HG02884 (cell line): ENCODE measurements at regions not wholly inside any gene's neighbourhood (a gene's known extent, or its start where the extent isn't known, plus 50 kb on each side); places are given as distances from the start of the nearest gene placed in this dataset.
A peak's percentile ranks its signal among the peaks of the same experiment; 100 is the strongest.

Source experiments
- ATAC-seq: cut with Tn5 transposase; IDR thresholded peaks from one replicate; pipeline ENCODE4 v1.9.1; 2021; ENCODE audit warnings: mild to moderate bottlenecking, moderate library complexity; ENCODE audit not compliant: unreplicated experiment

GRCh38 chr9:120018550-120018949, 561.4 kb downstream of the CDK5RAP2 start:
- no peak for ATAC-seq

DNA sequence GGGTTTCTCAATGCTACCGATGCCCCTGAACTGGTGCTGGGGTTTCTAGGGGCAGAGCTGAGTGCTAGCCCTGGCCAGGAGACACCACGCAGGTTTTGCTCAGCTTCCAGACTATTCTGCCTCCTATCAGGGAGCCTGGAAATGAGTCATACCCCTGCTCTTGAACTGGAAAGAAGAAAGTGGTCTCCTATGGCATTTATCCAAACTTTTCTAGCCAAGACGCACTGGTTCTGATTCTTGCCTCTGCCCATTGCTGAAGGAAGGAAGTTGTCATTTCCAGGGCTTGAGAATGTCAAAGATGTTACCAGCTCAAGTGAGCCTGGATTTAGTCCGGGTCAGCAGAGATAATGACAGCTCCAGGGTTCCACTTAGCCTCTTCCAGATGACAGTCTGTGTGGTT, 561.9 kb downstream of the CDK5RAP2 start:
- no peak for ATAC-seq

GRCh38 chr9:120016231-120016630, 563.7 kb downstream of the CDK5RAP2 start:
- no peak for ATAC-seq

DNA sequence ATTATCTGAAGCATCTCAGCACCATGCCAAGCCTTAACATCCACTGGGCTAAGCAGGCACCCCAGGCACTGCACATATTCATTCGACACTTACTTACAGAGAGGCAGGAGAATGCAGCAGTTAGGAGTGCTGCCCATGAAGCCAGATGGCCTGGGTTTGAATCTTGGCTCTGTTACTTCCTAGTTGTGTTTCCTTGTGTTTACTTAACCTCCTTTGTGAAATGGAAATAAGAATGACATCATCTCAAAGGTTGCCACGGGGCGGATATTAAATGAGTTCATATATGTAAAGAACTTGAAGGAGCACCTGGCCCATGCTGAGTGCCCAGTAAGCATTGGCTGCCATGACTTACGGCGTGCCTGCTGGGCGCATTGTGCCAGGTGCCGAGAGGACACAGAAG, 565.2 kb downstream of the CDK5RAP2 start:
- no peak for ATAC-seq

DNA sequence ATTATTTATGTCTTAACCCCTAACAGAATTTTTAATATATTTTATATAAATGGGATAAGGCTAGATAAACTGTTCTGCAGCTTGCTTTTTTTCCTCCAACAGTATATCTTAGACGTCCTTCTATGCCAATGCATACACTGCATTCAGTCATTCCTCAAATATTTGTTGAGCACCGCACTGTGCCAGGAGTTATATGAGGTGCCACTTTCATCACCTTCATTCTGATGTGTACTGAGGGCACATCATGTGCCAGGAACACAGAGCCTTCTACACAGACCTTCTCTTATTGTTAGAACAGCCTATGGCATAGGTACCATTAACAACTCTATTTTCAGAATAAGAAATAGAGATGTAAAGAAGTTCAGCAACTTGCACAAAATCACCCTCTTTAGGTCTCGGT, 570.1 kb downstream of the CDK5RAP2 start:
- ATAC-seq: no peak

DNA sequence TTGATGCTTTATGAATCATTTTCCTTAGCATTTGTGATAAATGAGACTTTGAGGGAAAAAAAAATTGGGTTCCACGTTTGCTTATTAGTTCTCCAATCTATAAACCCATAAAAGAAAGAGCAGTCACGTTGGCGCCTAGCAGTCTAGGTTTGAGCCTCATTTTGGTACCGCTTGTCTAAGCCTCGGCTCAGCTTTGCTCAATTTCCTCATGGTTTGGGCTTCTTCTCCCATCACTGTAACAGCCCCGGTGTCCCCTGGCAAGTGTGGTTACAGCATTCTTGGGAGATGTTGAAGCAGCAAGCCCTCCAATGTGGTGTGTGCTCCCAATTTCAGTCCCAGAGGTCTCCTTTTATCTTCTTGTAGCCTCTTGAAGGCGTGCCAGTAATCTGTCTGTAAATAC, 578.4 kb downstream of the CDK5RAP2 start:
- no peak for ATAC-seq

GRCh38 chr9:119998614-119999013, 581.4 kb downstream of the CDK5RAP2 start:
- no peak for ATAC-seq

DNA sequence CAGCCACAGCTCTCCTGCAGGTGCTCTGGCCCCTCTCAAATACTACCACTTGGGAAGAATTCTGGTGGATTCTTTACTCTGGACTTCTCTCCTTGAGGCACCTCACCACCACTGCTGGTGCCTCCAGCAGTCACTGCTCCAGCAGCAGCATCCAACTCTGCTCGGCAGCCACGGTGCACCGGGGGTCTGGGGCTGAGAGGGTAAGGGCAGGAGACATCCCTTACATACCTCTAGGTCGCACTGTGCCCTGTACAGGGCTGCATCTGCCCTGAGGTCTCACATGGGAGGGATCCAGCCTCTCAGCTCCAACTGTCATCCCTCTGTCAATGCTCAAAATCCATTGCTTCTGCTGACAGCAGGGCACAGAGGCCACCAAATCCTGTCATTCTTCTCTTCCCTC, 588.2 kb downstream of the CDK5RAP2 start:
- no peak for ATAC-seq

- ATAC-seq: no peak
These were observed 593.3 kb downstream of the CDK5RAP2 start for GRCh38 chr9:119986713-119987112.

GRCh38 chr9:119986205-119986604, 593.8 kb downstream of the CDK5RAP2 start:
- ATAC-seq: no peak

- ATAC-seq: no peak
These were observed 604.8 kb upstream of the BRINP1 start for GRCh38 chr9:119974026-119974425.

DNA sequence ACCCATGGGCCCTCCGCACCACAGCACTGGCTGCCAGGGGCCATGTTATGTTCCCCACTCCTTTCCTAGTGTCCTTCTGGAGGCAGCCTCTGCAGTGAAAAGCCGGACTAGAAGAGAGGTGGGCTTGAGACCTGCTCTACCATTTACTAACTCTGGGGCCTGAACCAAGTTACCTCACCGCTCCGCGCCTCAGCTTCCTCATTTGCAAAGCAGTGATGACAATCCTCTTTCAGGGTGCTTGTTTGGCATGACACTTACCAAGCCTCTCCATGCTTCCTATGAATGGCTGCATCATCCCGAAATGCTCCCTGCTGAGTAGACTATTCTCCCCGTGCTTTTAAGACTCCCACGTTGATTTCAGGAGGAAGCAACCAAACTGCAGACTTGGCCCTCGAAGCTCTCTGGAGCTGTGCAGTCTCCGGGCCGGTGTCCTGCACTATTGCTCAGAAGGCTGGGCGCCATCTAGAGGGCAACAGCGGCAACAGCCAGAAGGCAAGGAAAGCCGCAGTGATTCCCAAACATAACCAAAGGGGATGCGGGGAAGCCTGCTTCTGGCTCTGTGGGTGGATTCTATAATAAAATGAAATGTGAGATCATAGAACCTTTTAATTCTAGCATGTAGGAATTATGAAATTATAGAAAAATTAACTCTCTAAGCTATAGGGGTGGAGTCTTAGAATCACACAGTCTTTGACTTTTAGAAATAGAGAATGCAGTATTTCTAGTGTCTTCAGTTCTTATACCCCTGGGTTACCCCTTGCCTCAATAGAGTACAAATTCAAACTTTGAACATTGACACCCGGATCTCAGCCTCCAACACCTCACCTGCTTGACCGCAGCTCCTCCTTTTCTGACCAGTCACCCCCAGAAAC, 599.8 kb upstream of the BRINP1 start:
- peak; percentile 93 for ATAC-seq

DNA sequence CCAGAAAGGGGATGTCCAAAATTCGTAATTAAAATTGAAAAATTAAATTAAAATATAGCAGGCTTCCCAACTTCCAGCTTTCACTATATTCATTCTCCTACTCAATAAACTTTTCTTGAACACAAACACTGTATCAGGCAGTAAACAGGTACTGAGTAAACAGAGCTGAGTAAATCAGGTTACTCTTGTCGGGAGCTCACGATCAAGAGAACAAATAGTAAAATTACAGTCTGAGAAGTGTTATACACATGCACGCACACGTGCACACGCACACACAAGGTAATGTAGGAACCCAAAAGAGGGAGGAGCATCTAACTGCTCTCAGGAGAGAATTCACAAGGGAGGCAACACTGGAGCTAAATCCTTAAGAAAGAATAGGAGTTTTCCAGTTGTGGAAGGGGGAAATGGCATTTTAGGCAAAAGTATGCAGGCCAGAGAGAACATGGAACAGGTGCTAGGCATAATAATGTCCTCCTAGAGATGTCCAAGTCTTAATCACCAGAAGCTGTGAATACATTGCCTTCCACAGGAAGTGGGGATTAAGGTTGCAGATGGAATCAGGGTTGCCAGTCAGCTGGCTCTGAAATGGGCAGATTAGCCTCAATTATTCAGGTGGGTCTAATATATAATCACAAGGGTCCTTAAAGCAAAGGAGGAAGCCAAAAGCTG, 598.8 kb upstream of the BRINP1 start:
- no peak for ATAC-seq

- ATAC-seq: no peak
These were observed 594.6 kb upstream of the BRINP1 start for GRCh38 chr9:119963798-119964372.

- ATAC-seq: no peak
These were observed 594.1 kb upstream of the BRINP1 start for GRCh38 chr9:119963258-119963797.

DNA sequence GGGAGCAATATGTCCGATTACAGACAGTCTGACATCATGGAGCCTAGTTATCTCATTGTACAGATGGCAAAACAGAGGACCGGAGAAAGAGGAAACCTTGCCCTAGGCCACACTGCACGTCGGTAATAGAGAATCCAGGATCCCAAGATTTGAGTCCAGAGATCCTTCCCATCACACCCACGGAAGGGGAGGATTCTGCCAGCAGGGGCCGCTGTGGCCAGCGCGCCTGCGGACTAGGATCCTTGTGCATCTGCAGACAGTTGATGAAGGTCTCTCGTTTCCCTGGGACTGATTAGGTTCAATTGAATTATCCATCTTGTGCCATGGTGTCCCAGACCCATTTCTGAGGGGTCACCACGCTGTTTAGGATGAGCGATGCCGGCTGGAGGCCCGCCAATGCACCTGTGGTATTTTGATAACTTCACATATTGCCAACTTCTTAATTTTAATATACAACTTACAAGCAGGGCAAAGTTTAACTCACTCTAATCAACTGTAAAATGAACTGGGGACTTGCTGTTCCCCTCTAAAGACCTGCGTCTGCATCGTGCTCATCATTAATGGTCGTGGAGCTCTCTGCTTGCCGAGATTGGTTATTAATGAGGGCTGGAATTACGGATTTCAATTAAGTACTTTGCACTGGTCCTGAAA, 592.7 kb upstream of the BRINP1 start:
- ATAC-seq: no peak

- ATAC-seq: no peak
These were observed 590.8 kb upstream of the BRINP1 start for GRCh38 chr9:119959846-119960545.

DNA sequence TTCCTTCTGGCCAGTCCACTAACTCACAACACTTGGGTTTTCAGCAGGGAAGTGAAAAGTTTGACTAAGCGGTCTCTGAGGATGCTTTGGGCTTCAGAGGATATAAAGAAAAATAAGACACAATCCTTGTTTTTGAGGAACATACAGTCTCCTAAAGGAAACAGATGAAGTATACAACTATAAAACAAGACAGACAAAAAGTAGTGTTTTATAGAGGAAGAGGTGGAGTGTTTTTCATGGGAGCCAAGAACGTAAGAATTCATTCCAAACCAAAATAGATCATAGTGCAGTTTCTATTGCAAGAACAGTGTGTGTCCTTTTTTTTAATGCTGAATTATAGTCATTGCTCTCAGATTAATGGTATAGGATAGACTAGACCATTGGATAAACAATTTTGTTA, 586.9 kb upstream of the BRINP1 start:
- no peak for ATAC-seq

DNA sequence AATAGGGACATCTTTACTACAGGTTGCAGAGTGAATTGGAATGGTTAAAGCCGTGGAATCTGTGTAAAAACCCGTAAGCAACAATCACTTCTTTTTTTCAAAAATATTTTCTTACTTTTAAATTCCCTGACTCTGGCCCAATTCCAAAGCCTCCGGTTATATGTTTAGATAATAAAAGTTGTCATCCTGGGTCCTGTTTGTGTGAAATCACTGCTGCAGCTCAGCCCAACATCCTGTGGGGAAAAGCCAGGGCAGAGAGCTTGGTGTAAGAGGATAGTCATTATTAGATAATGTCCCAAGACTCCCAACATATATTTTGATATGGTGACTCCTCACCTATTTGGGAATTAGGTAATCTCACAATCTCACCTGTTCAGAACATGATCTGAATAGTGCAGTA, 586.0 kb upstream of the BRINP1 start:
- no peak for ATAC-seq

DNA sequence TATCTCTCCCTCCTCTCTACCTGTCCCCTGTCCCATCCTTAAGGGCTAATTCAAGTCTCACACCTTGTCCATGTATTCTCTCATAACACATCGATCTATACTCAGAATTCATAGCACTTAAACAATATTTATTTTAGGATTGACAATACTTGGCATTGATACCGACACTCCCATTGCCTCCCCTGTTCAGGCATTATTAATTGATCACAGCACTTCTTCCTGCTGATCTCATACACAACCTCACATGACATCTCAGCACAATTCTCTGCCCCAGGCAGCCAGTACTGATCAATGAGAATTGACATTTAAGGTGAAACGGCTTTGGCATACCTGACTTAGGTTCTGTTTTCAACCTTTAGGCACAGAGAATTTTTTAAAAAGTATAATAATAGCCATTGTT, 582.4 kb upstream of the BRINP1 start:
- no peak for ATAC-seq

GRCh38 chr9:119951090-119951489, 581.9 kb upstream of the BRINP1 start:
- ATAC-seq: no peak
